ENCODE measurements at regions not wholly inside any gene's neighbourhood (a gene's known extent, or its start where the extent isn't known, plus 50 kb on each side); places are given as distances from the start of the nearest gene placed in this dataset.

GRCh38 chr2:14511541-14511940 lies 121.0 kb upstream of the LRATD1 start:
- no peak overlapping the region for H3K4me3 ChIP-seq
- intact Hi-C loops (cut with micrococcal nuclease) (no loop called here), in situ Hi-C loops (cut with MboI) (no loop called here)
- no peak for ATAC-seq
- no peak for FAIRE-seq
- H3K4me1 ChIP-seq (replicated peaks in 1 of 2; ENCODE audit: control insufficient read depth in 2 of 2, insufficient read depth in 2 of 2, low read length in 2 of 2) = no peaks in the 10 kb centered on the region
- no peaks in the 10 kb centered on the region for H4K20me1 ChIP-seq (replicated peaks; ENCODE audit: control insufficient read depth, insufficient read depth, low read length)
- WGBS (ENCODE audit: insufficient coverage, low coverage, missing lambda C conversion rate) = 4% methylated on average over 4 of the region's 4 CpGs
- TF ChIP-seq ZFPM2 (CRISPR knock-in tag; IDR thresholded peaks at IDR 0.05) (no peak), TCF3 (CRISPR knock-in tag; IDR thresholded peaks at IDR 0.05) (no peak), BACH1 (tag; IDR thresholded peaks at IDR 0.05) (no peak), KLF1 (tag; IDR thresholded peaks at IDR 0.05) (no peak)
- no peak overlapping the region for H3K27ac ChIP-seq (ENCODE audit: extremely low read depth, low read depth, low read length)
- no peak overlapping the region for H3K9ac ChIP-seq (ENCODE audit: insufficient read depth in 1 of 2, low read depth in 2 of 2, low read length in 2 of 2)
- BruUV-seq (replicated peaks) = no TSS peak
- no peak overlapping the region for H2AFZ ChIP-seq (ENCODE audit: low read depth, low read length)
- no peaks in the 10 kb centered on the region for H3K27me3 ChIP-seq (ENCODE audit: control insufficient read depth in 2 of 2, insufficient read depth in 2 of 2, low read length in 2 of 2)
- ChIA-PET POLR2A (no interaction called here), CTCF (ENCODE audit: low intra/inter-chr PET ratio) (no interaction called here)
- no peak overlapping the region for H3K4me2 ChIP-seq (ENCODE audit: insufficient read depth, low read length)
- no peaks in the 10 kb centered on the region for H3K79me2 ChIP-seq (ENCODE audit: control insufficient read depth, insufficient read depth, low read length)
- H3K9me3 ChIP-seq (replicated peaks; ENCODE audit: control insufficient read depth, insufficient read depth, low read depth, low read length) = no peaks in the 10 kb centered on the region
- no peaks in the 10 kb centered on the region for H3K9me1 ChIP-seq (ENCODE audit: control insufficient read depth, insufficient read depth, low read length)
- no peak for DNase-seq (ENCODE audit: extremely low read depth in 1 of 4, low spot score in 3 of 4)
- no peaks in the 10 kb centered on the region for H3K36me3 ChIP-seq (ENCODE audit: control insufficient read depth, insufficient read depth, low read length)

- H3K4me1 ChIP-seq (replicated peaks in 1 of 2; ENCODE audit: control insufficient read depth in 2 of 2, insufficient read depth in 2 of 2, low read length in 2 of 2) = no peaks in the 10 kb centered on the region
- 0% methylated on average over 1 of the region's 1 CpG for WGBS (ENCODE audit: insufficient coverage, low coverage, missing lambda C conversion rate)
- no TSS peak for BruUV-seq (replicated peaks)
- no peak overlapping the region for H3K9ac ChIP-seq (ENCODE audit: insufficient read depth in 1 of 2, low read depth in 2 of 2, low read length in 2 of 2)
- no peak overlapping the region for H3K4me2 ChIP-seq (ENCODE audit: insufficient read depth, low read length)
- no peaks in the 10 kb centered on the region for H4K20me1 ChIP-seq (replicated peaks; ENCODE audit: control insufficient read depth, insufficient read depth, low read length)
- H3K79me2 ChIP-seq (ENCODE audit: control insufficient read depth, insufficient read depth, low read length) = no peaks in the 10 kb centered on the region
- TF ChIP-seq CREBBP (IDR thresholded peaks at IDR 0.05; ENCODE audit: low read depth, low read length) (no peak), SIRT6 (IDR thresholded peaks at IDR 0.05; ENCODE audit: low read depth, low read length) (no peak), ZNF253 (CRISPR knock-in tag; conservative IDR thresholded peaks at IDR 0.05) (no peak), ILF3 (IDR thresholded peaks at IDR 0.05; ENCODE audit: borderline replicate concordance) (no peak), ZNF507 (tag; conservative IDR thresholded peaks at IDR 0.05) (no peak), THRAP3 (IDR thresholded peaks at IDR 0.05; ENCODE audit: borderline replicate concordance) (no peak), FIP1L1 (IDR thresholded peaks at IDR 0.05; ENCODE audit: low read depth, low read length, poor library complexity, severe bottlenecking) (no peak), MAZ (CRISPR knock-in tag; conservative IDR thresholded peaks at IDR 0.05 in 1 of 2, IDR thresholded peaks at IDR 0.05 in 1 of 2) (no peak), CAMTA2 (CRISPR knock-in tag; conservative IDR thresholded peaks at IDR 0.05) (no peak)
- no peaks in the 10 kb centered on the region for H3K36me3 ChIP-seq (ENCODE audit: control insufficient read depth, insufficient read depth, low read length)
- ChIA-PET CTCF (ENCODE audit: low intra/inter-chr PET ratio) (no interaction called here), POLR2A (no interaction called here)
- intact Hi-C loops (cut with micrococcal nuclease) = no loop called here
- ATAC-seq = no peak
- H3K27ac ChIP-seq (ENCODE audit: extremely low read depth, low read depth, low read length) = no peak overlapping the region
- H3K9me1 ChIP-seq (ENCODE audit: control insufficient read depth, insufficient read depth, low read length) = no peaks in the 10 kb centered on the region
- no peaks in the 10 kb centered on the region for H3K9me3 ChIP-seq (replicated peaks; ENCODE audit: control insufficient read depth, insufficient read depth, low read depth, low read length)
- DNase-seq (ENCODE audit: extremely low read depth in 1 of 4, low spot score in 3 of 4) = no peak
- in situ Hi-C loops (cut with MboI) = no loop called here
- H3K4me3 ChIP-seq = no peak overlapping the region
- H2AFZ ChIP-seq (ENCODE audit: low read depth, low read length) = no peak overlapping the region
- no peaks in the 10 kb centered on the region for H3K27me3 ChIP-seq (ENCODE audit: control insufficient read depth in 2 of 2, insufficient read depth in 2 of 2, low read length in 2 of 2)
- FAIRE-seq = no peak
Observed at GRCh38 chr2:14513903-14514302, 118.6 kb upstream of the LRATD1 start.
